CD1c-positive myeloid dendritic cell (primary cell): ENCODE measurements at regions not wholly inside any gene's neighbourhood (a gene's known extent, or its start where the extent isn't known, plus 50 kb on each side); places are given as distances from the start of the nearest gene placed in this dataset.

Experiments used
- DNase-seq: peaks from one replicate; pipeline ENCODE4 v3.0.0-alpha.2; 2016; ENCODE audit errors: extremely low spot score

- no peak for DNase-seq
These were observed 57.4 kb upstream of the CCDC167 start for GRCh38 chr6:37556881-37557644.

- DNase-seq: no peak
These were observed 55.5 kb upstream of the CCDC167 start for GRCh38 chr6:37555040-37555781.

- no peak for DNase-seq
These were observed 54.8 kb upstream of the CCDC167 start for GRCh38 chr6:37554480-37554819.

DNA sequence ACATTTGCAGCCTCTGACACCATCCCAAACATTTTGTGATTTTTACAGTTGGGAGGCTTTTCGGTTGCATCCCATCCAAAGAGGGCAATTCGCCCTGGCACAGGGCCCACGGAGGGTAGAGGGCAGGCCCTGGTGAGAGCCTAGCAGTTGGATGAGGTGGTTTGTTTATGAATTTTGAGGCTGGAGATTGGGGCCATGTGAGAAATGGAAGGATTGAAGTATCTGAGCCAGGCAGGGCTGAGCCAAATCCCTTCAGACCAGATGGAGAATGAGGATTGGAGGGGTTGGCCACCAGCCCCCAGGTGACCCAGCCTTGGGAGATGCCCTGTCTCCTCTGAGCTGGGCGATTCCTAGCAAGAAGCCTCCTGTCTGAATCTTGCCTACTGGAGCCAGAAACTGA, 52.6 kb upstream of the CCDC167 start:
- DNase-seq: no peak

DNA sequence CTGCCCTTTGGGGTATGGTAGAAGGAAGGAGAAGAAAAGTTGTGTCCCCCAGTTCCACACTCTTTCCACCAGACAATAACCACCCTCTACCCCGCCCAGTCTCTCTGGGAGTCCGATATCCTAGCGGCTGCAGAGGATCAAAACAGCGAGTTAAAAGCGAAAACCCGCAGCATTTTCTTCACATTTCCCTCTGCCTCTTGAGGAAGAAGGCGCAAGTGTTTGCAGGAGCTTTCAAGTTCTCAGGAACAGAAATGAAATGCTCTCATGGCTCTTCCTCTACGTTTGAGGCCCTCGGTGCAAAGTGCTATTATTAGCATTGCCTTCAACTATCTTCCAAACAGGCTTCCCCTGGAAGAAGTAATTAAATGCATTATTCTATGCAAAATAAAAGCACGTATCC, 52.2 kb upstream of the CCDC167 start:
- DNase-seq: no peak

DNA sequence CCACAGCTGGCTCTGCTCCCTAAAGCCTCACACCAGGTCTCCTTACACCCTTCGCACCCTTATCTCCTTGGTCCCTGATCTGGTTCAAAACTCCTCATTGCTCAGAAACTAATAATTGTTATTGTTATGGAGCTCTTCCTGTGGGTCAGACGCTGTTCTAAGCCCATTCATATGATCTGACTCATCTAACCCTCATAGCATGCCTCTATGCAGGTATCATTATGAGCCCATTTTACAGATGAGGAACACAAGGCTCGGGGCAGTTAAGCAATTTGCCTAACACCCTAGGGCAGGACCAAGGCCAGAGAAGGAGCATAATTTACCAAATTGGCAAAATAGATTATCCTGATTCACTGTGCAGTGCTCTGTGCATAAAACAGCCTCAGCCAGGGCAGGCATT, 51.8 kb upstream of the CCDC167 start:
- DNase-seq: no peak

GRCh38 chr6:37551002-37551401, 51.3 kb upstream of the CCDC167 start:
- DNase-seq: no peak

DNA sequence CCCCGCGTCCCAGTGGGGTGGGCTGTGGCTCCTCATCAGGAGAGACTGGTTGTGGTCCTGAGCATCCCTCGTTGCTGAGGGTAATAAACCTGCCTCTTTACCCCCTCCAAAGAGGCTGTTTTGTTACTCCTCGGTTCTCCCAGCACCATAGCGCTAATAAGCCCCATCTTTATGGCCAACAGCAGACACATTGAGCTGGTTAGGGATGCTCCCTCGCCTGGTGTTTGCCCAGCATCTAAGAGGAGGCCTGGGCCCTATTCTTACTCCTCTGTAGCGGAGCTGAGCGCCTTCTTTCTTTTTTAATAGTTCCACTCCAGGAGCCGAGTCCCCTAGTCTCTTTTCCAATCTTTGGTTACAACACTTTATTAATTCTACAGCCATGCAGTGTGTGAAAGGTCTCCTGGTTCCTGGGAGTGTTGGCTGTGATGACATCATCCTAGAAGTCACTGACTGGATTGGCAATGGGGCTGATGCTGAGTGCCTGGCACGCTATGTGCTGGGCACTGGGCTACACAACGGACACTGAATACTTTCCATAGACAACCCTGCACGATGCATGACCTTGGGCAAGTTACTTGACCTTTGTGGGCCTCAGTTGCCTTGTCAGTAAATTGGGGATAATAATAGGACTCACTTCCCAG, 50.6 kb upstream of the CCDC167 start:
- DNase-seq: no peak

GRCh38 chr6:37549558-37549957, 49.9 kb upstream of the CCDC167 start:
- no peak for DNase-seq
